Activated T-cell treated with anti-CD3 and anti-CD28 coated beads, Interleukin-2, amount 50 U/mL, for 4 hours (primary cell): ENCODE measurements at regions not wholly inside any gene's neighbourhood (a gene's known extent, or its start where the extent isn't known, plus 50 kb on each side); places are given as distances from the start of the nearest gene placed in this dataset.
"Not testable (repeated sequence)": the region's sequence is repeated elsewhere in the genome, so short reads cannot be mapped to it uniquely, and the experiment has no call there.

Experiments
- ATAC-seq, 2 donors: fragments of 200-7000 bp; cut with Tn5 transposase; one replicate each; pipeline ENCODE4 v1.10.0; 2021
- DNase-seq: peaks from one replicate; pipeline ENCODE4 v3.0.0-alpha.2; 2020
- H3K27me3 Mint-ChIP-seq: one replicate; pipeline ENCODE4 v1.8.0; 2021; ENCODE audit warnings: low read depth, mixed read lengths
- H3K36me3 Mint-ChIP-seq: one replicate; pipeline ENCODE4 v1.8.0; 2022; ENCODE audit warnings: mixed read lengths; ENCODE audit not compliant: insufficient read depth
- H3K4me1 Mint-ChIP-seq: one replicate; pipeline ENCODE4 v1.8.0; 2021; ENCODE audit warnings: low read depth, mixed read lengths
- H3K4me3 Mint-ChIP-seq: one replicate; pipeline ENCODE4 v1.8.0; 2021; ENCODE audit warnings: mild to moderate bottlenecking, moderate library complexity, mixed read lengths
- H3K9me3 Mint-ChIP-seq: one replicate; pipeline ENCODE4 v1.8.0; 2021; ENCODE audit warnings: mixed read lengths

DNA sequence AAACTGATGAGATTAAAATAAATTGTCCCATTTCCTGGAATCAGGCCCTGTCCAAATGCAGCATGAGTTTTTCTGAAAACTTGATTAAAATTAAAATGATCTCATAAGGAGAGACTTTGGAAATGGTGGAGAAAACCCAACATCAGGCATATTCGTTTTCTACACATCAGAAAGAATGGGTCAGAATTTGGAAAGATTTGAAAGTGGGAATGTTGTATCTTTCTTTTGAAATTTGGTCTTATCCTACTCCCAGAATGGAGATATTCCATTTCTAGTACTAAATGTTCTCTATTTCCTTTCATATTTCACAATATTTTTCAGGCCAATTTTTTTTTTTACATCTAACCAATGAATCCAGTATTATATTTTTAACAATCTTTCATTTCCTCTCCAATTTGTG, 223.9 kb upstream of the RXFP2 start:
- Mint-ChIP-seq H3K4me1 (no peaks in the 10 kb centered on the region), H3K27me3 (peaks cover 2% of the 10 kb centered on the region), H3K4me3 (no peak overlapping the region), H3K36me3 (no peaks in the 10 kb centered on the region), H3K9me3 (no peaks in the 10 kb centered on the region)
- DNase-seq (no peak), ATAC-seq (no peak)

GRCh38 chr13:31517599-31517998, 221.7 kb upstream of the RXFP2 start:
- Mint-ChIP-seq H3K4me1 (no peaks in the 10 kb centered on the region), H3K4me3 (no peak overlapping the region), H3K36me3 (no peaks in the 10 kb centered on the region)

GRCh38 chr13:31518645-31519044, 220.7 kb upstream of the RXFP2 start:
- no peaks in the 10 kb centered on the region for H3K9me3 Mint-ChIP-seq
- H3K4me3 Mint-ChIP-seq, result no peak overlapping the region
- DNase-seq, result no peak

More at GRCh38 chr13:31517599-31517998, 221.7 kb upstream of the RXFP2 start:
- no peaks in the 10 kb centered on the region for H3K9me3 Mint-ChIP-seq
- ATAC-seq, result no peak
- H3K27me3 Mint-ChIP-seq, result no peaks in the 10 kb centered on the region
- no peak for DNase-seq

DNA sequence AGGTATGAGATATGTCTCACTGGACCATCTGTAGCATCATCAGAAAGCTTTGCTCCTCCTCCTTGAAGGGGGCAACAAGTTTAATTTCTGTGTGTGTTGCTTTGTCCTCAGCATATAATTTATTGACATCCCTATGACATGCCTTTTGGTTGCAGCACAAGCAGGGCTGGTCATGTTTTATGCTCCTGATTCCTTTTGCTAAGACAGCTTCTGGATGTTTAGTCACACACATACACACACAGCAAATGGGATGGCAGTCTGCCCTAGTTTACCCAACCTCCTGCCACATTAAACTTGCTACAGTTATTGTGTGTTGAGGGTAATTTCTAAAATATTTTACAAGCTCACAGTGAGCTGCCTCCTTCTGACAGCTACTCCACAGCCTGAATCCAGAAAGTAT, 217.9 kb upstream of the RXFP2 start:
- H3K36me3 Mint-ChIP-seq, result no peaks in the 10 kb centered on the region
- H3K27me3 Mint-ChIP-seq, result no peaks in the 10 kb centered on the region
- no peaks in the 10 kb centered on the region for H3K9me3 Mint-ChIP-seq
- no peak for DNase-seq
- no peak overlapping the region for H3K4me3 Mint-ChIP-seq
- no peak for ATAC-seq
- no peaks in the 10 kb centered on the region for H3K4me1 Mint-ChIP-seq

More at GRCh38 chr13:31518645-31519044, 220.7 kb upstream of the RXFP2 start:
- Mint-ChIP-seq H3K4me1 (no peaks in the 10 kb centered on the region), H3K36me3 (no peaks in the 10 kb centered on the region), H3K27me3 (no peaks in the 10 kb centered on the region)
- no peak for ATAC-seq

- Mint-ChIP-seq H3K4me1 (no peaks in the 10 kb centered on the region), H3K27me3 (no peaks in the 10 kb centered on the region), H3K9me3 (no peaks in the 10 kb centered on the region), H3K4me3 (no peak overlapping the region), H3K36me3 (no peaks in the 10 kb centered on the region)
- no peak for DNase-seq
- no peak for ATAC-seq
Observed at GRCh38 chr13:31522396-31522795, 216.9 kb upstream of the RXFP2 start.

DNA sequence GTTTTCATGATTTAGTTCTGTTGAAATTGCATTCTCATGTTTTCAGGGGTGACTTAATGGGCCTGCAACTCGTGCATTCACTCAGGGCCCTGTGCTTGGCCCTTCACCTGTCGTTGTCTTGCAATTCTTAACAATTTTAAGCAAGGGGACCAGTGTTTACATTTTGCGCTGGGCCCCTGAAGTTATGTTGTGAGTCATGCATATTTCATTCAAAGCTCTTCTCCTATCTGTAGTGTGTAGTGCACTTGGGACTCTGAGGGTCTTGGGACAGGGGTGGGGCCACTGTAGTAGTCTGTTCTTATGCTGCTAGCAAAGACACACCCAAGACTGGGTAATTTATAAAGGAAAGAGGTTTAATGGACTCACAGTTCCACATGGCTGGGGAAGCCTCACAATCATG, 211.2 kb upstream of the RXFP2 start:
- no peak for DNase-seq
- Mint-ChIP-seq H3K36me3 (no peaks in the 10 kb centered on the region), H3K4me3 (no peak overlapping the region), H3K27me3 (no peaks in the 10 kb centered on the region), H3K9me3 (peaks cover 3% of the 10 kb centered on the region), H3K4me1 (no peaks in the 10 kb centered on the region)
- no peak for ATAC-seq

DNA sequence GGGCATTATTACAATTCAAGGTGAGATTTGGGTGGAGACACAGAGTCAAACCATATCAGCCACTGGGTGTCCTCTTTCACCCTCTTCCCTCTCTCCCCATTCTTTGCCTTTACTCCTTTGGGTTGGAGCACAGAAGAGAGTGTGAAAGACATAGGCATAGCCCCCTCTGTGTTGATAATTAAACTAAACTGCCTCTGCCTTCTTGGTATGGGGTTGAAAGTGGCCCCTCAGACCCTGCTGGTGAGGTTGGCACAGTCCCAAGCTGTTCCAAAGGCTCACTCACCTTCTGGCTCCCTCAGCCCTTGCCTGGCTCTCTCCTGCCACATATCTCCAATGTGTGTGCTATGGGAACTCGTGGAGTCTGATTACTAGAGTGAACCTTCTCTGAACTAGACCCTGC, 210.6 kb upstream of the RXFP2 start:
- Mint-ChIP-seq H3K4me3 (no peak overlapping the region), H3K27me3 (no peaks in the 10 kb centered on the region), H3K4me1 (no peaks in the 10 kb centered on the region), H3K36me3 (no peaks in the 10 kb centered on the region), H3K9me3 (peaks cover 5% of the 10 kb centered on the region)
- no peak for DNase-seq
- no peak for ATAC-seq

DNA sequence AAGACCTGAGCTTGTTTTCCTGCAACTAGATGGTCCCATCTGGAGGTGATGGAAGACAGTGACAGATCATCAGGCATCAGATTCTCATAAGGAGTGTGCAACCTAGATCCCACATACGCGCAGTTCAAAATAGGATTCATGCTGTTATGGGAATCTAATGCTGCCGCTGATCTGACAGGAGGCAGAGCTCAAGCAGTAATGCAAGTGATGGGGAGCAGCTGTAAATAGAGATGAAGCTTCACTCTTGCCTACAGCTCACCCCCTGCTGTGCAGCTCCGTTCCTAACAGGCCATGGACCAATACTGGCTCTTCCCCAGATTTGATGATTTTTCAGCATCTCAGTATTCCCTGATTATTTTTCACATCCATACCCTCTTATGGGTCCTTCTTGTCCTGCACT, 208.4 kb upstream of the RXFP2 start:
- no peak overlapping the region for H3K4me3 Mint-ChIP-seq
- H3K36me3 Mint-ChIP-seq, result no peaks in the 10 kb centered on the region
- ATAC-seq (no peak), DNase-seq (no peak)
- peaks cover 5% of the 10 kb centered on the region for H3K9me3 Mint-ChIP-seq
- no peaks in the 10 kb centered on the region for H3K4me1 Mint-ChIP-seq
- no peaks in the 10 kb centered on the region for H3K27me3 Mint-ChIP-seq

GRCh38 chr13:31537052-31537451, 202.3 kb upstream of the RXFP2 start:
- Mint-ChIP-seq H3K9me3 (peaks cover 5% of the 10 kb centered on the region), H3K27me3 (peaks cover 3% of the 10 kb centered on the region), H3K36me3 (no peaks in the 10 kb centered on the region), H3K4me3 (no peak overlapping the region), H3K4me1 (no peaks in the 10 kb centered on the region)
- ATAC-seq (no peak), DNase-seq (no peak)

- Mint-ChIP-seq H3K9me3 (no peaks in the 10 kb centered on the region), H3K4me1 (no peaks in the 10 kb centered on the region), H3K27me3 (peaks cover 3% of the 10 kb centered on the region), H3K36me3 (no peaks in the 10 kb centered on the region), H3K4me3 (no peak overlapping the region)
- no peak for ATAC-seq
- no peak for DNase-seq
Observed at GRCh38 chr13:31538067-31539042, 201.0 kb upstream of the RXFP2 start.

- H3K9me3 Mint-ChIP-seq, result no peaks in the 10 kb centered on the region
- H3K36me3 Mint-ChIP-seq, result no peaks in the 10 kb centered on the region
- DNase-seq (no peak), ATAC-seq (no peak)
- no peaks in the 10 kb centered on the region for H3K4me1 Mint-ChIP-seq
- H3K4me3 Mint-ChIP-seq, result no peak overlapping the region
- H3K27me3 Mint-ChIP-seq, result peaks cover 3% of the 10 kb centered on the region
Observed at GRCh38 chr13:31540281-31540680, 199.0 kb upstream of the RXFP2 start.

- Mint-ChIP-seq H3K27me3 (no peaks in the 10 kb centered on the region), H3K9me3 (no peaks in the 10 kb centered on the region), H3K4me3 (no peak overlapping the region), H3K36me3 (no peaks in the 10 kb centered on the region), H3K4me1 (no peaks in the 10 kb centered on the region)
- ATAC-seq (no peak), DNase-seq (no peak)
Observed at GRCh38 chr13:31543190-31543589, 196.1 kb upstream of the RXFP2 start.

GRCh38 chr13:31545616-31546015, 193.7 kb upstream of the RXFP2 start:
- Mint-ChIP-seq H3K36me3 (no peaks in the 10 kb centered on the region), H3K27me3 (no peaks in the 10 kb centered on the region), H3K4me1 (no peaks in the 10 kb centered on the region), H3K4me3 (no peak overlapping the region), H3K9me3 (no peaks in the 10 kb centered on the region)
- no peak for DNase-seq
- ATAC-seq, result no peak

- ATAC-seq (no peak), DNase-seq (no peak)
- H3K27me3 Mint-ChIP-seq, result no peaks in the 10 kb centered on the region
- H3K4me3 Mint-ChIP-seq, result no peak overlapping the region
- no peaks in the 10 kb centered on the region for H3K4me1 Mint-ChIP-seq
- H3K9me3 Mint-ChIP-seq, result peaks cover 5% of the 10 kb centered on the region
- H3K36me3 Mint-ChIP-seq, result no peaks in the 10 kb centered on the region
Observed at GRCh38 chr13:31556376-31556775, 182.9 kb upstream of the RXFP2 start.

DNA sequence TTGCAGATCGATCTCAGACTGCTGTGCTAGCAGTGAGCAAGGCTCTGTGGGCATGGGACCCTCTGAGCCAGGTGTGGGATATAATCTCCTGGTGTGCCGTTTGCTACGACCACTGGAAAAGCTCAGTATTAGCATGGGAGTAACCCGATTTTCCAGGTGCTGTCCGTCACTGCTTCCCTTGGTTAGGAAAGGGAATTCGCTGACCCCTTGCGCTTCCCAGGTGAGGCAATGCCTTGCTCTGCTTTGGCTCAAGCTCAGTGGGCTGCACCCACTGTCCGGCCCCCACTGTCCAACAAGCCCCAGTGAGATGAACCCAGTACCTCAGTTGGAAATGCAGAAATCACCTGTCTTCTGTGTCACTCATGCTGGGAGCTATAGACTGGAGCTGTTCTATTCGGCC, 155.1 kb upstream of the RXFP2 start:
- not testable (repeated sequence) for DNase-seq, H3K9me3 Mint-ChIP-seq, H3K4me3 Mint-ChIP-seq, H3K27me3 Mint-ChIP-seq, ATAC-seq, H3K36me3 Mint-ChIP-seq, H3K4me1 Mint-ChIP-seq
